H1 (cell line): ENCODE measurements at regions not wholly inside any gene's neighbourhood (a gene's known extent, or its start where the extent isn't known, plus 50 kb on each side); places are given as distances from the start of the nearest gene placed in this dataset.

Experiments used
- CHD2 ChIP-seq: IDR thresholded peaks from 2 replicates; pipeline ENCODE4 v1.6.1; 2012; ENCODE audit warnings: low read length, improper control_type of control experiment
- NRF1 ChIP-seq: IDR thresholded peaks from 2 replicates; pipeline ENCODE4 v1.6.1; 2011; ENCODE audit warnings: mild to moderate bottlenecking, low read depth, low read length, improper control_type of control experiment
- TAF1 ChIP-seq: IDR thresholded peaks from 2 replicates; pipeline ENCODE4 v1.6.1; 2011; ENCODE audit warnings: mild to moderate bottlenecking, low read depth, low read length
- TF ChIP-seq, protein P1 (sequence below): fragments of 300-600 bp; sonication (generic); IDR thresholded peaks from 2 replicates; pipeline ENCODE4 v1.7.1; 2012; ENCODE audit warnings: low read length, moderate library complexity, mild to moderate bottlenecking, inconsistent platforms; ENCODE audit not compliant: insufficient replicate concordance

DNA sequence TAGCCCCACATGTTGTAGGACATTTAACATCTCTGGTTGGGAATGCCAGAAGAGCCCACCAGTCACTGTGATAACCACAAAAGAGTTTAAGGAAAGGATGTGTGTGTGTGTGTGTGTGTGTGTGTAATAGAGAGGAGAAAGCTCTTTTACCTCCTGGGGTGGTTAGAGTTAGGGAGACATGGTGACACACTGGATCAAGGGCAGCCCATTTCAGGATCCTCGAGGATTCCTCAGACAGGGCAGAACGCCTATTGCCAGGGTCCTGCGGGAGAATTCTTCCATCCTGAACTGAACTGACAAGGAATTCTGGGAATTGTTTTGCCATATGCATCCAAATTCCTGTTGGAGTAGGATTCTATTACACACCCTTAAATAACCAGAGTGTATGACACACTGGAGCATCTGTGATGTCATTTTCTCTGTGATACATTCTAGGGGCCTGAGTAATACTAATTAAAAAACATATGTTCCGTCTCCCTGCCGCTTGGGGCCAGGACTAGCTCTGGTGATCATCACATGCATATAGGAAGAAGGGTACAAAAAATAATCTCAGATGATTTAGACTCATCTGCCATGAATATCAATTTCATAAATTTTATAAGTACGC lies 156.4 kb upstream of the MMADHC start (continued):
- TF ChIP-seq, protein P1, sequence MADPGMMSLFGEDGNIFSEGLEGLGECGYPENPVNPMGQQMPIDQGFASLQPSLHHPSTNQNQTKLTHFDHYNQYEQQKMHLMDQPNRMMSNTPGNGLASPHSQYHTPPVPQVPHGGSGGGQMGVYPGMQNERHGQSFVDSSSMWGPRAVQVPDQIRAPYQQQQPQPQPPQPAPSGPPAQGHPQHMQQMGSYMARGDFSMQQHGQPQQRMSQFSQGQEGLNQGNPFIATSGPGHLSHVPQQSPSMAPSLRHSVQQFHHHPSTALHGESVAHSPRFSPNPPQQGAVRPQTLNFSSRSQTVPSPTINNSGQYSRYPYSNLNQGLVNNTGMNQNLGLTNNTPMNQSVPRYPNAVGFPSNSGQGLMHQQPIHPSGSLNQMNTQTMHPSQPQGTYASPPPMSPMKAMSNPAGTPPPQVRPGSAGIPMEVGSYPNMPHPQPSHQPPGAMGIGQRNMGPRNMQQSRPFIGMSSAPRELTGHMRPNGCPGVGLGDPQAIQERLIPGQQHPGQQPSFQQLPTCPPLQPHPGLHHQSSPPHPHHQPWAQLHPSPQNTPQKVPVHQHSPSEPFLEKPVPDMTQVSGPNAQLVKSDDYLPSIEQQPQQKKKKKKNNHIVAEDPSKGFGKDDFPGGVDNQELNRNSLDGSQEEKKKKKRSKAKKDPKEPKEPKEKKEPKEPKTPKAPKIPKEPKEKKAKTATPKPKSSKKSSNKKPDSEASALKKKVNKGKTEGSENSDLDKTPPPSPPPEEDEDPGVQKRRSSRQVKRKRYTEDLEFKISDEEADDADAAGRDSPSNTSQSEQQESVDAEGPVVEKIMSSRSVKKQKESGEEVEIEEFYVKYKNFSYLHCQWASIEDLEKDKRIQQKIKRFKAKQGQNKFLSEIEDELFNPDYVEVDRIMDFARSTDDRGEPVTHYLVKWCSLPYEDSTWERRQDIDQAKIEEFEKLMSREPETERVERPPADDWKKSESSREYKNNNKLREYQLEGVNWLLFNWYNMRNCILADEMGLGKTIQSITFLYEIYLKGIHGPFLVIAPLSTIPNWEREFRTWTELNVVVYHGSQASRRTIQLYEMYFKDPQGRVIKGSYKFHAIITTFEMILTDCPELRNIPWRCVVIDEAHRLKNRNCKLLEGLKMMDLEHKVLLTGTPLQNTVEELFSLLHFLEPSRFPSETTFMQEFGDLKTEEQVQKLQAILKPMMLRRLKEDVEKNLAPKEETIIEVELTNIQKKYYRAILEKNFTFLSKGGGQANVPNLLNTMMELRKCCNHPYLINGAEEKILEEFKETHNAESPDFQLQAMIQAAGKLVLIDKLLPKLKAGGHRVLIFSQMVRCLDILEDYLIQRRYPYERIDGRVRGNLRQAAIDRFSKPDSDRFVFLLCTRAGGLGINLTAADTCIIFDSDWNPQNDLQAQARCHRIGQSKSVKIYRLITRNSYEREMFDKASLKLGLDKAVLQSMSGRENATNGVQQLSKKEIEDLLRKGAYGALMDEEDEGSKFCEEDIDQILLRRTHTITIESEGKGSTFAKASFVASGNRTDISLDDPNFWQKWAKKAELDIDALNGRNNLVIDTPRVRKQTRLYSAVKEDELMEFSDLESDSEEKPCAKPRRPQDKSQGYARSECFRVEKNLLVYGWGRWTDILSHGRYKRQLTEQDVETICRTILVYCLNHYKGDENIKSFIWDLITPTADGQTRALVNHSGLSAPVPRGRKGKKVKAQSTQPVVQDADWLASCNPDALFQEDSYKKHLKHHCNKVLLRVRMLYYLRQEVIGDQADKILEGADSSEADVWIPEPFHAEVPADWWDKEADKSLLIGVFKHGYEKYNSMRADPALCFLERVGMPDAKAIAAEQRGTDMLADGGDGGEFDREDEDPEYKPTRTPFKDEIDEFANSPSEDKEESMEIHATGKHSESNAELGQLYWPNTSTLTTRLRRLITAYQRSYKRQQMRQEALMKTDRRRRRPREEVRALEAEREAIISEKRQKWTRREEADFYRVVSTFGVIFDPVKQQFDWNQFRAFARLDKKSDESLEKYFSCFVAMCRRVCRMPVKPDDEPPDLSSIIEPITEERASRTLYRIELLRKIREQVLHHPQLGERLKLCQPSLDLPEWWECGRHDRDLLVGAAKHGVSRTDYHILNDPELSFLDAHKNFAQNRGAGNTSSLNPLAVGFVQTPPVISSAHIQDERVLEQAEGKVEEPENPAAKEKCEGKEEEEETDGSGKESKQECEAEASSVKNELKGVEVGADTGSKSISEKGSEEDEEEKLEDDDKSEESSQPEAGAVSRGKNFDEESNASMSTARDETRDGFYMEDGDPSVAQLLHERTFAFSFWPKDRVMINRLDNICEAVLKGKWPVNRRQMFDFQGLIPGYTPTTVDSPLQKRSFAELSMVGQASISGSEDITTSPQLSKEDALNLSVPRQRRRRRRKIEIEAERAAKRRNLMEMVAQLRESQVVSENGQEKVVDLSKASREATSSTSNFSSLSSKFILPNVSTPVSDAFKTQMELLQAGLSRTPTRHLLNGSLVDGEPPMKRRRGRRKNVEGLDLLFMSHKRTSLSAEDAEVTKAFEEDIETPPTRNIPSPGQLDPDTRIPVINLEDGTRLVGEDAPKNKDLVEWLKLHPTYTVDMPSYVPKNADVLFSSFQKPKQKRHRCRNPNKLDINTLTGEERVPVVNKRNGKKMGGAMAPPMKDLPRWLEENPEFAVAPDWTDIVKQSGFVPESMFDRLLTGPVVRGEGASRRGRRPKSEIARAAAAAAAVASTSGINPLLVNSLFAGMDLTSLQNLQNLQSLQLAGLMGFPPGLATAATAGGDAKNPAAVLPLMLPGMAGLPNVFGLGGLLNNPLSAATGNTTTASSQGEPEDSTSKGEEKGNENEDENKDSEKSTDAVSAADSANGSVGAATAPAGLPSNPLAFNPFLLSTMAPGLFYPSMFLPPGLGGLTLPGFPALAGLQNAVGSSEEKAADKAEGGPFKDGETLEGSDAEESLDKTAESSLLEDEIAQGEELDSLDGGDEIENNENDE = no peak
- TF ChIP-seq NRF1 (no peak), TAF1 (no peak), CHD2 (no peak)
